Adrenal gland (tissue), 5 donors: ENCODE measurements at regions not wholly inside any gene's neighbourhood (a gene's known extent, or its start where the extent isn't known, plus 50 kb on each side); places are given as distances from the start of the nearest gene placed in this dataset.

ENCODE experiments used
- CTCF ChIP-seq, 6 experiments: fragments of 450-650 bp in 4 of 6; fragments of 200-600 bp in 2 of 6; sonication (generic) in 1 of 6; IDR thresholded peaks; 1 replicate in 5 of 6; 2 replicates in 1 of 6; pipeline versions ENCODE4 v1.5.1 to v1.8.0; 2016 to 2021; ENCODE audit warnings: antibody characterized with exemption in 6 of 6, mild to moderate bottlenecking in 2 of 6, moderate library complexity in 1 of 6
- POLR2A ChIP-seq, 2 donors: fragments of 450-650 bp; IDR thresholded peaks; one replicate each; pipeline ENCODE4 v1.6.1; 2017; ENCODE audit warnings: antibody characterized with exemption in 2 of 2, mild to moderate bottlenecking in 2 of 2, moderate library complexity in 1 of 2
- donor health status: DM: no; HTN: no; CAD: no.

GRCh38 chr1:50358962-50359361, 64.3 kb downstream of the DMRTA2 start:
- TF ChIP-seq CTCF (IDR thresholded peaks at IDR 0.05): no peak
- TF ChIP-seq POLR2A (IDR thresholded peaks at IDR 0.05): no peak
